Ishikawa (cell line): ENCODE measurements at regions not wholly inside any gene's neighbourhood (a gene's known extent, or its start where the extent isn't known, plus 50 kb on each side); places are given as distances from the start of the nearest gene placed in this dataset.

Source experiments
- CEBPB ChIP-seq: IDR thresholded peaks from 2 replicates; pipeline ENCODE4 v1.6.1; 2012
- CREB1 ChIP-seq: IDR thresholded peaks from 2 replicates; pipeline ENCODE4 v1.6.1; 2012; ENCODE audit warnings: low read depth
- EGR1 ChIP-seq: IDR thresholded peaks from 2 replicates; pipeline ENCODE4 v1.6.1; 2012
- EP300 ChIP-seq: IDR thresholded peaks from 2 replicates; pipeline ENCODE4 v1.6.1; 2012; ENCODE audit warnings: borderline replicate concordance
- FOXM1 ChIP-seq: IDR thresholded peaks from 2 replicates; pipeline ENCODE4 v1.6.1; 2012; ENCODE audit warnings: low read depth, borderline replicate concordance
- NFIC ChIP-seq: IDR thresholded peaks from 2 replicates; pipeline ENCODE4 v1.6.1; 2012
- RAD21 ChIP-seq: IDR thresholded peaks from 2 replicates; pipeline ENCODE4 v1.6.1; 2012; ENCODE audit warnings: low read depth
- TAF1 ChIP-seq: IDR thresholded peaks from 2 replicates; pipeline ENCODE4 v1.6.1; 2012; ENCODE audit warnings: low read depth, mild to moderate bottlenecking
- TCF12 ChIP-seq: IDR thresholded peaks from 2 replicates; pipeline ENCODE4 v1.6.1; 2012; ENCODE audit warnings: low read depth
- TEAD4 ChIP-seq: IDR thresholded peaks from 2 replicates; pipeline ENCODE4 v1.6.1; 2012
- USF1 ChIP-seq: IDR thresholded peaks from 2 replicates; pipeline ENCODE4 v1.6.1; 2012
- YY1 ChIP-seq: IDR thresholded peaks from 2 replicates; pipeline ENCODE4 v1.6.1; 2012; ENCODE audit warnings: low read depth
- ZBTB7A ChIP-seq: IDR thresholded peaks from 2 replicates; pipeline ENCODE4 v1.6.1; 2012; ENCODE audit warnings: low read depth
- TF ChIP-seq, protein P1 (sequence below): IDR thresholded peaks from 2 replicates; pipeline ENCODE4 v1.6.1; 2012
- TF ChIP-seq, protein P2 (sequence below): IDR thresholded peaks from 2 replicates; pipeline ENCODE4 v1.6.1; 2012; ENCODE audit warnings: low read depth, mild to moderate bottlenecking

DNA sequence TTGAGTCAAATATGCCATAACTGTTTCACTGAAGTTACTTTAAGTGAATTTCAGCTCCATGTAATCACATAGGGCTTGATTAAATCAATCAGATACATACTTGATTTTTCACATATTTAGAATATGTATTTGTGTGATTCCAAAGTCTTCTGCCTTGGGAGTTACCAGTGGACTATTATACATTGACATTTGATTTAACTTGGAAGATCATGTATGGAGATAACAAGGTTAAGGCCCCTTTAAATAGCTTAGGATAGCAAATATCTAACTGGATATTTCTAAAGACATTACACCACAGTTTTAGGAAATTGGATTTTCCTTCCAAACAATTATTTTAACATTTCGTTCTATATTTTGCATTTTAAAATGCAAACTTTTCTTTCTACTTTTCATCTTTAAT lies 405.0 kb downstream of the RAP2B start:
- TF ChIP-seq NFIC (no peak), USF1 (no peak), YY1 (no peak), EGR1 (no peak), EP300 (no peak), FOXM1 (no peak), TAF1 (no peak)
- TF ChIP-seq, protein P1, sequence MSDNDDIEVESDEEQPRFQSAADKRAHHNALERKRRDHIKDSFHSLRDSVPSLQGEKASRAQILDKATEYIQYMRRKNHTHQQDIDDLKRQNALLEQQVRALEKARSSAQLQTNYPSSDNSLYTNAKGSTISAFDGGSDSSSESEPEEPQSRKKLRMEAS: no peak

GRCh38 chr3:153567556-153567955 lies 405.5 kb downstream of the RAP2B start:
- TF ChIP-seq, protein P1: no peak
- TF ChIP-seq TEAD4 (no peak), TCF12 (no peak), TAF1 (no peak), RAD21 (no peak), USF1 (no peak), CREB1 (no peak), EGR1 (no peak), FOXM1 (no peak), NFIC (no peak), EP300 (no peak), ZBTB7A (no peak), CEBPB (no peak), YY1 (no peak)
- TF ChIP-seq, protein P2, sequence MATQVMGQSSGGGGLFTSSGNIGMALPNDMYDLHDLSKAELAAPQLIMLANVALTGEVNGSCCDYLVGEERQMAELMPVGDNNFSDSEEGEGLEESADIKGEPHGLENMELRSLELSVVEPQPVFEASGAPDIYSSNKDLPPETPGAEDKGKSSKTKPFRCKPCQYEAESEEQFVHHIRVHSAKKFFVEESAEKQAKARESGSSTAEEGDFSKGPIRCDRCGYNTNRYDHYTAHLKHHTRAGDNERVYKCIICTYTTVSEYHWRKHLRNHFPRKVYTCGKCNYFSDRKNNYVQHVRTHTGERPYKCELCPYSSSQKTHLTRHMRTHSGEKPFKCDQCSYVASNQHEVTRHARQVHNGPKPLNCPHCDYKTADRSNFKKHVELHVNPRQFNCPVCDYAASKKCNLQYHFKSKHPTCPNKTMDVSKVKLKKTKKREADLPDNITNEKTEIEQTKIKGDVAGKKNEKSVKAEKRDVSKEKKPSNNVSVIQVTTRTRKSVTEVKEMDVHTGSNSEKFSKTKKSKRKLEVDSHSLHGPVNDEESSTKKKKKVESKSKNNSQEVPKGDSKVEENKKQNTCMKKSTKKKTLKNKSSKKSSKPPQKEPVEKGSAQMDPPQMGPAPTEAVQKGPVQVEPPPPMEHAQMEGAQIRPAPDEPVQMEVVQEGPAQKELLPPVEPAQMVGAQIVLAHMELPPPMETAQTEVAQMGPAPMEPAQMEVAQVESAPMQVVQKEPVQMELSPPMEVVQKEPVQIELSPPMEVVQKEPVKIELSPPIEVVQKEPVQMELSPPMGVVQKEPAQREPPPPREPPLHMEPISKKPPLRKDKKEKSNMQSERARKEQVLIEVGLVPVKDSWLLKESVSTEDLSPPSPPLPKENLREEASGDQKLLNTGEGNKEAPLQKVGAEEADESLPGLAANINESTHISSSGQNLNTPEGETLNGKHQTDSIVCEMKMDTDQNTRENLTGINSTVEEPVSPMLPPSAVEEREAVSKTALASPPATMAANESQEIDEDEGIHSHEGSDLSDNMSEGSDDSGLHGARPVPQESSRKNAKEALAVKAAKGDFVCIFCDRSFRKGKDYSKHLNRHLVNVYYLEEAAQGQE: no peak

- TF ChIP-seq TEAD4 (no peak), ZBTB7A (no peak)
Observed at GRCh38 chr3:153572165-153572564, 410.1 kb downstream of the RAP2B start.

DNA sequence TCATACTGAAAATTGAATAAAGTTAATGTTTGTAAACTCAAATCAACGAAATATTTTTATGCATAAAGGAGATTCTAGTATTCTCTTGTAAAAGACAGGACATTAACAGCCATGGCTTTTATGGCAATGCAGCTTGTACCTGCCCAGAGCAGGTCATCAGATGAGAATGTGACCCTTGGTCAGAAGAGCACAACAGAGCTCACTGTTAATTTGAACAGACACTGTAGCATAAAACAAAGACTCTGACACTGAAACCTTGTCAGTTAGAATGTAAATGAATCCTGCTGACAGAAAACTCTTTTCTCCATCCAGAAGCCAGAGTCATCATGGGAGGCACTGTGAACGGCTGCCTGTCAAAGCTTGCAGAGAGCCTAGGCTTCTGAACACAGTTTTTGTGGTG lies 410.6 kb downstream of the RAP2B start:
- TF ChIP-seq EP300: no peak
- no peak for TF ChIP-seq TAF1
- TF ChIP-seq NFIC: no peak
- TF ChIP-seq CREB1: no peak
- TF ChIP-seq CEBPB: no peak
- TF ChIP-seq, protein P1: no peak
- no peak for TF ChIP-seq RAD21
- no peak for TF ChIP-seq TCF12
- TF ChIP-seq, protein P2: no peak
- no peak for TF ChIP-seq FOXM1
- TF ChIP-seq USF1: no peak

GRCh38 chr3:153573481-153573880 lies 411.5 kb downstream of the RAP2B start:
- TF ChIP-seq, protein P1: no peak
- TF ChIP-seq EP300 (no peak), TEAD4 (no peak), ZBTB7A (no peak), RAD21 (no peak), YY1 (no peak), TCF12 (no peak), CREB1 (no peak), NFIC (no peak), FOXM1 (no peak), EGR1 (no peak), CEBPB (no peak), USF1 (no peak), TAF1 (no peak)
- TF ChIP-seq, protein P2: no peak
